Keratinocyte (primary cell): ENCODE measurements at regions not wholly inside any gene's neighbourhood (a gene's known extent, or its start where the extent isn't known, plus 50 kb on each side); places are given as distances from the start of the nearest gene placed in this dataset.

Source experiments
- DNase-seq: peaks from one replicate; pipeline ENCODE4 v3.0.0-alpha.2; 2011; ENCODE audit warnings: low read depth, missing footprints, low spot score
- FAIRE-seq: peaks from 2 replicates; lab custom pipeline; 2011; peaks lifted over from hg19 to GRCh38; lab: Jason Lieb, UNC
- H2AFZ ChIP-seq: 2 replicates; pipeline ENCODE4 v1.6.0; 2012; ENCODE audit warnings: low read length, control low read depth, inconsistent platforms; ENCODE audit not compliant: control insufficient read depth
- H3K27ac ChIP-seq: 2 replicates; pipeline ENCODE4 v1.5.1; 2011; ENCODE audit warnings: low read length; ENCODE audit not compliant: control insufficient read depth, insufficient read depth
- H3K27me3 ChIP-seq: 3 replicates; pipeline ENCODE4 v1.6.0; 2011; ENCODE audit warnings: low read length; ENCODE audit not compliant: control insufficient read depth, insufficient read depth; ENCODE audit errors: extremely low read depth
- H3K36me3 ChIP-seq, 2 experiments: 2 replicates in 1 of 2; 3 replicates in 1 of 2; pipeline ENCODE4 v1.5.1; 2011; ENCODE audit warnings: low read length in 2 of 2, mild to moderate bottlenecking in 1 of 2; ENCODE audit not compliant: control insufficient read depth in 2 of 2, insufficient read depth in 2 of 2; ENCODE audit errors: extremely low read depth in 1 of 2
- H3K4me1 ChIP-seq: 3 replicates; pipeline ENCODE4 v1.5.1; 2011; ENCODE audit warnings: low read length; ENCODE audit not compliant: control insufficient read depth, insufficient read depth; ENCODE audit errors: extremely low read depth
- H3K4me2 ChIP-seq: 3 replicates; pipeline ENCODE4 v1.6.0; 2011; ENCODE audit warnings: low read depth, low read length; ENCODE audit not compliant: control insufficient read depth, insufficient read depth; ENCODE audit errors: extremely low read depth
- H3K4me3 ChIP-seq, 3 experiments: fragments of 200-600 bp in 1 of 3; sonication (generic) in 1 of 3; 2 replicates in 2 of 3; 3 replicates in 1 of 3; pipeline ENCODE4 v1.5.1; 2011 to 2016; ENCODE audit warnings: low read length in 3 of 3, mild to moderate bottlenecking in 3 of 3, control low read depth in 2 of 3, inconsistent platforms in 1 of 3, low read depth in 1 of 3, mixed read lengths in 1 of 3, mixed run types in 1 of 3, moderate library complexity in 1 of 3; ENCODE audit not compliant: control insufficient read depth in 2 of 3, insufficient read depth in 2 of 3; ENCODE audit errors: extremely low read depth in 1 of 3
- H3K79me2 ChIP-seq: 2 replicates; pipeline ENCODE4 v1.6.0; 2012; ENCODE audit warnings: low read length; ENCODE audit not compliant: control insufficient read depth, insufficient read depth
- H3K9ac ChIP-seq: 3 replicates; pipeline ENCODE4 v1.6.0; 2011; ENCODE audit warnings: low read length; ENCODE audit not compliant: control insufficient read depth, insufficient read depth; ENCODE audit errors: extremely low read depth
- H3K9me1 ChIP-seq: 3 replicates; pipeline ENCODE4 v1.6.0; 2011; ENCODE audit warnings: low read length; ENCODE audit not compliant: control insufficient read depth, insufficient read depth; ENCODE audit errors: extremely low read depth
- H3K9me3 ChIP-seq: 2 replicates; pipeline ENCODE4 v1.5.1; 2012; ENCODE audit warnings: low read depth, low read length; ENCODE audit not compliant: control insufficient read depth
- H4K20me1 ChIP-seq: 3 replicates; pipeline ENCODE4 v1.6.0; 2011; ENCODE audit warnings: low read length; ENCODE audit not compliant: control insufficient read depth, insufficient read depth; ENCODE audit errors: extremely low read depth
- EZH2 ChIP-seq: IDR thresholded peaks from one replicate; pipeline ENCODE4 v1.6.1; 2012; ENCODE audit warnings: inconsistent platforms, mild to moderate bottlenecking, low read length, moderate library complexity
- dilution Hi-C: fragments of 300-500 bp; cut with MboI; formaldehyde crosslinking; loops from one replicate; pipeline ENCODE4 v1.7.0; 2020; ENCODE audit warnings: low sequenced_read_pairs; ENCODE audit not compliant: extremely low pct_ligation_motif_present
- TF ChIP-seq, protein P1 (sequence below), 3 experiments: IDR thresholded peaks in 1 of 3; conservative IDR thresholded peaks in 1 of 3; optimal IDR thresholded peaks in 1 of 3; 2 replicates in 2 of 3; 3 replicates in 1 of 3; pipeline versions ENCODE3 to v1.5.1; 2011; ENCODE audit warnings: low read length in 3 of 3, mild to moderate bottlenecking in 3 of 3, moderate library complexity in 2 of 3, control low read depth in 1 of 3, inconsistent platforms in 1 of 3; ENCODE audit not compliant: insufficient read depth in 2 of 3; ENCODE audit errors: extremely low read depth in 1 of 3

DNA sequence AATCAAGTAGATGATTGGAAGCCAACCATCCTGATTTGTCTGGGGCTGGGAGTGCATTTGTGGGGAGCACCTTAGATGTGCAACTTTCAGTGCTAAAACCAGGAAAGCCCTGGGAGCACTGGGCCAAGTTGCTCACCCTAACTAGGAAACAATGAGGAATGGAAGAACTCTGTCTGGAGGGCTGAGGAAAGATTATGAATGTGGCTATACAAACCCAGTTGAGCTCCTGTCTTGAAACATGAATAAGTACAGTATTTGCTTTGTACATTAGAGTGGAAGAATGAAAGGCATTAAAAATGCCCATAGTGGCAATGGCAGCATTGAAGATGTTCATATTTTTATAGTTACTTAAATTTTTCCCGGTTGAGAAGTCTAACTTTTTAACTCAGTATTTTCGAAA lies 121.1 kb downstream of the HDGFL1 start:
- Histone ChIP-seq H3K27me3 (no peaks in the 10 kb centered on the region), H3K27ac (no peak overlapping the region), H2AFZ (no peak overlapping the region), H3K36me3 (no peaks in the 10 kb centered on the region), H3K4me3 (no peak overlapping the region), H3K9me3 (no peaks in the 10 kb centered on the region), H3K4me1 (no peaks in the 10 kb centered on the region), H3K9ac (no peak overlapping the region), H3K4me2 (no peak overlapping the region), H3K79me2 (no peaks in the 10 kb centered on the region), H4K20me1 (no peaks in the 10 kb centered on the region), H3K9me1 (no peaks in the 10 kb centered on the region)
- TF ChIP-seq, protein P1, sequence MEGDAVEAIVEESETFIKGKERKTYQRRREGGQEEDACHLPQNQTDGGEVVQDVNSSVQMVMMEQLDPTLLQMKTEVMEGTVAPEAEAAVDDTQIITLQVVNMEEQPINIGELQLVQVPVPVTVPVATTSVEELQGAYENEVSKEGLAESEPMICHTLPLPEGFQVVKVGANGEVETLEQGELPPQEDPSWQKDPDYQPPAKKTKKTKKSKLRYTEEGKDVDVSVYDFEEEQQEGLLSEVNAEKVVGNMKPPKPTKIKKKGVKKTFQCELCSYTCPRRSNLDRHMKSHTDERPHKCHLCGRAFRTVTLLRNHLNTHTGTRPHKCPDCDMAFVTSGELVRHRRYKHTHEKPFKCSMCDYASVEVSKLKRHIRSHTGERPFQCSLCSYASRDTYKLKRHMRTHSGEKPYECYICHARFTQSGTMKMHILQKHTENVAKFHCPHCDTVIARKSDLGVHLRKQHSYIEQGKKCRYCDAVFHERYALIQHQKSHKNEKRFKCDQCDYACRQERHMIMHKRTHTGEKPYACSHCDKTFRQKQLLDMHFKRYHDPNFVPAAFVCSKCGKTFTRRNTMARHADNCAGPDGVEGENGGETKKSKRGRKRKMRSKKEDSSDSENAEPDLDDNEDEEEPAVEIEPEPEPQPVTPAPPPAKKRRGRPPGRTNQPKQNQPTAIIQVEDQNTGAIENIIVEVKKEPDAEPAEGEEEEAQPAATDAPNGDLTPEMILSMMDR (optimal IDR thresholded peaks at IDR 0.05 in 1 of 3, IDR thresholded peaks at IDR 0.05 in 1 of 3, conservative IDR thresholded peaks at IDR 0.05 in 1 of 3; ENCODE audit: extremely low read depth in 1 of 3, insufficient read depth in 2 of 3, low read length in 3 of 3): no peak
- no peak for TF ChIP-seq EZH2
- dilution Hi-C loops: no loop called here
- DNase-seq (no peak), FAIRE-seq (no peak)

DNA sequence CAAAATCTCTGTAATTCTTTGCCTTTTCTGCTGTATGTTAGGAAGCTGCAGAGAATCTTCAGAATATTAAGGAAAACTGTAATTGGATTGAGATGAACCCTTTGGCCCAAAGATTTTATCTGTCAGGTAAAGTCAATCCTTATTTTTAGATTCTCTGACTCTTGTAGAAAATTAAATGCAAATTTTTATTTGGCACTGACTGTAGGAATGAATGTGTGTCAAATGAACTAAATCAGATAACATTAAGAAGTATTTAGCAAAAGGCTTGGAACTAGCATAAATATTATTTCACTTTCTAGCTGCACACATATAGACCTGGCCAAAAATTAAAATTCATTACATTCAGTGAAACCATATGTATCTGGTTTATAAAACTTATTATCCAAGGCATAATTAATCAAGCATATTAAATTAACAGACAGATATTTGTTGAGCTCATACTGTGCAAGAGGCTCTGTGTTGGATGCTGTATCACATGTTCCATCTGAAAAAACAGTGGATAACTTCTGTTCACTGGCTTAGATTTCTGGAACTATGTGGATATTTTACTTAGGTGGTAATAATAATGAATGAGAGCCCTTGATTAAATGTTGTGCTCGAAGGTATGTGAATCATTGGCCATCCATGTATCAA lies 124.8 kb downstream of the HDGFL1 start:
- Histone ChIP-seq H3K4me3 (no peak overlapping the region), H3K79me2 (no peaks in the 10 kb centered on the region), H3K9ac (no peak overlapping the region), H3K36me3 (no peaks in the 10 kb centered on the region), H3K27ac (no peak overlapping the region), H3K4me1 (no peaks in the 10 kb centered on the region), H2AFZ (no peak overlapping the region), H3K4me2 (no peak overlapping the region), H3K9me3 (no peaks in the 10 kb centered on the region), H3K9me1 (no peaks in the 10 kb centered on the region), H3K27me3 (no peaks in the 10 kb centered on the region), H4K20me1 (no peaks in the 10 kb centered on the region)
- no peak for FAIRE-seq
- dilution Hi-C loops: no loop called here
- no peak for TF ChIP-seq EZH2
- TF ChIP-seq, protein P1 (optimal IDR thresholded peaks at IDR 0.05 in 1 of 3, IDR thresholded peaks at IDR 0.05 in 1 of 3, conservative IDR thresholded peaks at IDR 0.05 in 1 of 3; ENCODE audit: extremely low read depth in 1 of 3, insufficient read depth in 2 of 3, low read length in 3 of 3): no peak
- DNase-seq: no peak
